Adipose tissue (tissue), 3 donors: ENCODE measurements at regions not wholly inside any gene's neighbourhood (a gene's known extent, or its start where the extent isn't known, plus 50 kb on each side); places are given as distances from the start of the nearest gene placed in this dataset.
"Not testable (repeated sequence)": the region's sequence is repeated elsewhere in the genome, so short reads cannot be mapped to it uniquely, and the experiment has no call there.

Experiments
- H3K27ac ChIP-seq: one replicate; pipeline ENCODE4 v1.5.1; 2013; ENCODE audit warnings: low read depth, low read length
- WGBS, 3 donors: extraction: QIAGEN DNeasy Blood & Tissue Kit; methylation state at CpG; one replicate each; pipeline ENCODE4 v1.1.7; 2013; 5-methylcytosine and 5-hydroxymethylcytosine counted together
- donor health status: healthy with polysubstance abuse.
- donor health status: Bipolar disorder and iron deficiency.
- donor health status: healthy.

GRCh38 chr1:201632364-201632952, 93.5 kb downstream of the NAV1 start:
- H3K27ac ChIP-seq = no peak overlapping the region
- WGBS, 3 donors = 76 to 87% (median 79%) methylated on average over 5 of the region's 5 CpGs

- no peak overlapping the region for H3K27ac ChIP-seq
- 39 to 81% (median 67%) methylated on average over 2 of the region's 2 CpGs for WGBS, 3 donors
Observed at GRCh38 chr1:201633297-201633696, 94.4 kb downstream of the NAV1 start.

- WGBS, 3 donors = 58 to 69% (median 65%) methylated on average over 5 of the region's 5 CpGs
- H3K27ac ChIP-seq = no peak overlapping the region
Observed at GRCh38 chr1:201633811-201634210, 94.9 kb downstream of the NAV1 start.

GRCh38 chr1:201634261-201634660, 95.3 kb downstream of the NAV1 start:
- H3K27ac ChIP-seq = no peak overlapping the region
- WGBS, 3 donors = 65 to 86% (median 68%) methylated on average over 2 of the region's 2 CpGs

- H3K27ac ChIP-seq = no peak overlapping the region
- 87 to 92% (median 88%) methylated on average over 2 of the region's 2 CpGs for WGBS, 3 donors
Observed at GRCh38 chr1:201636097-201636496, 97.2 kb downstream of the NAV1 start.

DNA sequence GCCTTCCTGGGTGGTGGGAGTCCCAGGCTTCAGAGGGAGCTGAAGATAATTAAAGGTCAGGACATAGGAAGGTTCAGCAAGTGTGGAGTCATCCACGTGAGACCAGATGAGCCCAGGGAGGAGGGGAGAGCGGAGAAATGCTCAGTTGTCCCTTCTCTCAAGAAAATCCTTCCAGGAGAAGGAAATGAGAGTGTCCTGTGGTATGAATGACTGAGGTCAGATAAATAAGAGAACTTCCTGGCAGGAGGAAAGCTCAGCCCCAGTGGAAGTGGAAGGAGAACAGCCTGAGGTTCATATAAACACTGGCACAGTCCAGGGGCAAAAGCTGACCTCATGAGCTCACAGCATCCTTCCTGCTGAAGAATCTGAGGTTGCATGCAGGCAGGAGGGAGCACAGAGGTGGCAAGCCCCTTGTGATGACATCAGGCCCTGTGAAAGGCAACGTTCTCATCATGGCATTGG, 97.6 kb downstream of the NAV1 start:
- no peak overlapping the region for H3K27ac ChIP-seq
- 70 to 76% (median 73%) methylated on average over 3 of the region's 3 CpGs for WGBS, 3 donors

DNA sequence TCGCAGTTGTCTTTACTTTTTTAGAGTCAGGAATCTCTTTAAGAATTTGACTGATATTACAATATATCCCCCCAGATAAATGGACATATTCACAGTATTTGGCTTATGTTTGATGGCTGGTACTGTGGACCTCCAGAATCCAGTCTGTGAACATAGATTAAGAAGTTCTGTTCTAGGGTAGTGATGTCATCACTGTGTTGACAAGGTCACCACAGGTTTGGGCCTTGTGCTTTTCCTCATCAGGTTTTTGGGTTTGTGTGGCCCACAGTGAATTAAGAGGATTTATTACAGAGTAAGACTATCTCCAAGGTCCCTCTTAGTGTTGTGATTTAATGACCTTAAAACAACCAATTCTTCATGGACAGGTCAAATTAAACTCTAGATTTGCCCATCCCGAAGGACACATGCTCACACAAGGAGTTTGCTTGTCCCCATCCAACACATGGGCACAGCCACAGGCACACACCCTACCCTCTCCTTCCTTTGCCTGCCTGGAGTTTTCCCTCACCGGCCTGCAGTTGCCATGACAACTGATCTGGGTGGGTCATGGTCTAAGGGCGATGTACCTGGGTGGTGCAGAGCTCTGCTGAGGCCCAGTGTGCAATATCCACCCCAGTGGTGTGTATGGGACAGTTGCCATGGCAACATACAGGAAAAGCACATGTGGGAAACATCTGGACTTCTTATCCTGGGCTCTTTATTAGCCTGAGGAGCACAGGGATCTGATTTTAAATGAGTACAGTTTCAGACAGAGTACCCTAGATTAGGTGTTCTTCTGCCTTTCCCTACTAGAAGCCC, 98.6 kb downstream of the NAV1 start:
- WGBS, 3 donors = 79 to 87% (median 82%) methylated on average over 4 of the region's 4 CpGs
- H3K27ac ChIP-seq = no peak overlapping the region

DNA sequence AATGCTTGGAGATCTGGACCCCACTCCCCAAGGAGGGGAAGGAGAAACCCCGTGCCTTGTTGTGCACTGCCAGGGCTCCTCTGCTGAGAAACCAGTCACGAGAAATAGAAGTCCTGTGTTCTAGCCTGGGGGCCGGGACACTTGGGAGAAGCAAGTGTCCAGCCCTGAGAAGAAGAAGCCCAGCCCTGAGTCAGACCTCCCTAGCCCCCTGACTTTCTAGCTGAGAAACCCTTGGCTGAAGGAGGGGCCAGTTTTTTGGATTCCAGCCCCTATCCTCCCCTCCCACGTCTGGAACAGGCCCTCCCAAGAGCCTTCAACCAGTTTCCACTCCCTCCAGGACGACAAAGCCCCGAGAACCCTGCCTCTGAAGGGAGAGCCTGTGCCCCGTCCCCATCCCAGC, 100.5 kb downstream of the NAV1 start:
- H3K27ac ChIP-seq = no peak overlapping the region
- WGBS, 3 donors = 45 to 71% (median 52%) methylated on average over 7 of the region's 7 CpGs

DNA sequence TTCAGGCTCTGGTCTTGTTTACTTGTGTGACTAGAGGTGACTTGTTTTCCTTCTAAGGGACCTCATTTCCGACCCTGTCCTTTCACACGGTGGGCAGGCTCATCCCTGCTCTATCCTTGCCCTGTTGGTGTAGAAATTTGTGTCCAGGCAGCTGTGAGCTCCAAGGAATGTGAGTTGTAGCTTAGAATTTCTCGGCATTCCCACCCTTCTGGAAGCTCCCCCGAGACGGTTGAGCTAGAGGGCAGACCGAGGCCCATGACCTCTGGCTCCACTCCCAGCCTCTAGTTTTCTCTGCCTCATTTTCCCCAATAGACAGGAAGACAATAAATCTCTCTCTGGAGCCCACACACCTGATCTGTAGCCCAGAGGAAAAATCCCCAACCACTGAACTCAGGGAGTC, 100.9 kb downstream of the NAV1 start:
- WGBS, 3 donors = 62 to 89% (median 63%) methylated on average over 5 to 6 of the region's 6 CpGs
- H3K27ac ChIP-seq = no peak overlapping the region

- H3K27ac ChIP-seq = no peak overlapping the region
- WGBS, 3 donors = 60 to 65% (median 61%) methylated on average over 6 of the region's 6 CpGs
Observed at GRCh38 chr1:201640624-201641023, 101.7 kb downstream of the NAV1 start.

DNA sequence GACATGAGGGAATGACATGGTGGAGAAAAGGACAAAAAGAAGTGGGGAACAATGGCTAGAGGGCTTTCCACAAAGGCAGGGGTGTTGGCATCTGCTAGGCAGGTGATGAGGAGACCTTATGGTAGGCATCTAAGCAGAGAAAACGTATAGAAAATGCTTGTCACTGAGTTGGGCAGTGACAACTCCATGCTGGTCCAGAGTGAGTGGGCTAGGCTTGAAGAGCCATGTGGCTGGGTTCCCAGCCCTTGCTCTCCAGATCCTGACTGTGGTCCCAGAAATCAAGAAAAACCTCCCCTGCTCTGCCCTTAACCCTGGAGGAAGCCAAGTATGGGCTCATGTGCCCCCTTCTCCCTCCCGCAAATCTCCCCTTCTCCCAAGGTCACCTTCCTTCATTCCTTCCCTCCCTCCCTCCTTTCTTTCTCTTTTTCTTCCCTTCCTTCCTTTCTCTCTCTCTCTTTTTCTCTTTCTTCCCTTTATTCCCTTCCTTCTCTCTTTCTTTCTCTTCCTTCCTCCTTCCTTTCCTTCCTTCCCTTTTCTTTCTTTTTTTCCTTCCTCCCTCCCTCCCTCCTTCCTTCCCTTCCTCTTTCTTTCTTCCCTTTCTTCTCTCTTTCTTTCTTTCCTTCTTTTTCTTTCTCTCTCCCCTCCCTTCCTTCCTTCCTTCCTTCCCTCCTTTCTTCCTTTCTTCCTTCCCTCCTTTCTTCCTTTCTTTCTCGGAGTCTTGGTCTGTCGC, 102.8 kb downstream of the NAV1 start:
- no peak overlapping the region for H3K27ac ChIP-seq
- 82 to 91% (median 85%) methylated on average over 4 of the region's 4 CpGs for WGBS, 3 donors

DNA sequence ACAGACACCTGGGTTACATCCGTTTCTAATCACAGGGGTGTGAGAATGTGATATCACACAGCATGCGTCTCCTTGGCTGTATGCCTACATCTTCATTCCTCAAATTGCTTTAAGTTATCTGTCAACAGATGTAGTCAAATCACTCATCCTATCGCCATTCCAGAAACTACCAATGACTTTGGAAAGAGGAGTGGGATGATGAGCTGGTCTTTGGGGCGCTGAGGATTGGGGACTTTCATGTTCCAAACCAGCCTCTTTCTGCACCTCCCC, 104.8 kb downstream of the NAV1 start:
- 83 to 89% (median 86%) methylated on average over 4 of the region's 4 CpGs for WGBS, 3 donors

DNA sequence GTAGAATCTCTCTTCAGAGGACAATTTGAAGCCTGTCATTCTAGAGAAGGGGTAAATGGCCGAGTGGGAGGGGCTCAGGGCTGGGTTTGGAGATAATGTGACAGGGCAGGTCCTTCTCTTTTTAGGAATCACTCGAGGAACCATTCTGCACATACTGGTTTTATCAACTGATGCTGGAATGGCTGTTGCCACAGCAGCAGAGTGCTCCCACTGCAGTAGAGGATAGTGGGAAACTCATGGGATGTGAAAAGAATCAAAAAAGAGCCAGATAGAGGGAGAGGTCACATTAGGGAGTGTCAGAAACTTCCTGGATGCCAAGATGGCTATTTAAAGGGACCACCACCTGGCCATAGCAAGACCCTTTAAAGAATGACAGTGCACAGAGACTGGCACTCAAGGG, 105.3 kb downstream of the NAV1 start:
- WGBS, 3 donors = 79 to 87% (median 86%) methylated on average over 2 of the region's 2 CpGs
- no peak overlapping the region for H3K27ac ChIP-seq

More for the DNA sequence above, 104.8 kb downstream of the NAV1 start:
- H3K27ac ChIP-seq = no peak overlapping the region

DNA sequence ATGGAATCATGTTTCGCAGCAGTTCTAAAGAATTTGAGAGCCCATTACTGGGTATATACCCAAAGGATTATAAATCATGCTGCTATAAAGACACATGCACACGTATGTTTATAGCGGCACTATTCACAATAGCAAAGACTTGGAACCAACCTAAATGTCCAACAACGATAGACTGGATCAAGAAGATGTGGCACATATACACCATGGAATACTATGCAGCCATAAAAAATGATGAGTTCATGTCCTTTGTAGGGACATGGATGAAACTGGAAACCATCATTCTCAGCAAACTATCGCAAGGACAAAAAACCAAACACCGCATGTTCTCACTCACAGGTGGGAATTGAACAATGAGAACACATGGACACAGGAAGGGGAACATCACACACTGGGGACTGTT, 106.1 kb downstream of the NAV1 start:
- 95 to 97% (median 97%) methylated on average over 4 of the region's 6 CpGs for WGBS, 3 donors

GRCh38 chr1:201645956-201646355, 107.0 kb downstream of the NAV1 start:
- H3K27ac ChIP-seq = no peak overlapping the region
- 54 to 91% (median 74%) methylated on average over 3 of the region's 3 CpGs for WGBS, 3 donors

More for the DNA sequence above, 106.1 kb downstream of the NAV1 start:
- not testable (repeated sequence) for H3K27ac ChIP-seq

DNA sequence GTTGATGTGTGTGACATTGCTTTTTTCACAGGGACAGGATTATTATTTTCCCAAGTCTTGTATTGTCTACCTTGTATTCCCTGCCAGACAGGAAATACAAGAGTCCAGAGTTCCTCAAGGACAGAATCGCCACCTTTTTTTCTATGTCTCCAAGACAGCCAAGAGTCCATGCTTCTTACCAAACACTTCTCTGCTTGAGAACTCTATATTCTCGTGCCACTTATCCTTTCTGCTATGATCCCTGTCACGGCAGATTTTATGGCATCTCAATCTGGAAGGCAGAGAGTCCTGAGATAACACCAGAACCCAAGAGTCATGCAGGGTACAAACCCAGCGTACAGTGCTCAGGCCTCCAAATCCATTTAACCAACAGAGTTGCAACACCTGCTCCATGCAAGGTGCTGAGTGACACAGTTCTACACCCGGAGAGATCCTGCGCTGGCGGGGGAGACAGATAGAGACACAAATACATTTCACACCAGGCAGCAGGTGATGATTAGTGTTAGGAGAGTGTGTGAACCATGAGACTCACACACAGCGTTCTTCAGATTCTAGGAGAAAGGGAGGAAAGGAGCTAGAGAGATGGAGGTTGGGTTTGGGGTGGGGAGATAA, 107.6 kb downstream of the NAV1 start:
- no peak overlapping the region for H3K27ac ChIP-seq
- 81 to 90% (median 86%) methylated on average over 8 of the region's 8 CpGs for WGBS, 3 donors

DNA sequence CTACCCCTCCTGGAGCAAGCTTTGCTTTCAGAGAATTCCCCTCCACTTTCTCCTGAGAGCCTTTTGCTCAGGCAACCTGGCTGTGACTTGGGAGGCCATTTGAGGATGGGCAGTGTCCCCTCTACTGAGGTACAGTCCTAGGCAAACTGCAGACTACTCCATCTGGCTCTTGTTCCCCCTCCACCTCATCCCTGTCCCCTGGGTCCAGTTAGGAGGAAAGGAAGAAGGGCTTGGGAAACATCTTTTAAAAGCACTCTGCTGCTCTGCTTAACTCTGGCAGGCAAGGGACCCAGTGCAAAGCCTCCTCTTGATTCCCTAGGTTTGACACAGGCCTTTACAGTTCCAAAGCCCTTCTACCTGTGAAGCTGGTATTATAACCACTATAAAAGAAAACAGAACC, 108.2 kb downstream of the NAV1 start:
- H3K27ac ChIP-seq = no peak overlapping the region

- no peak overlapping the region for H3K27ac ChIP-seq
- 31 to 51% (median 44%) methylated on average over 16 to 17 of the region's 17 CpGs for WGBS, 3 donors
Observed at GRCh38 chr1:201647722-201648065, 108.8 kb downstream of the NAV1 start.
